NCI-H187 treated with DMSO at 0.1 percent for 48 hours (cell line): ENCODE measurements at regions not wholly inside any gene's neighbourhood (a gene's known extent, or its start where the extent isn't known, plus 50 kb on each side); places are given as distances from the start of the nearest gene placed in this dataset.

Source experiments
- DNase-seq: peaks from one replicate; lab custom pipeline; 2025; lab: John Stamatoyannopoulos, UW

DNA sequence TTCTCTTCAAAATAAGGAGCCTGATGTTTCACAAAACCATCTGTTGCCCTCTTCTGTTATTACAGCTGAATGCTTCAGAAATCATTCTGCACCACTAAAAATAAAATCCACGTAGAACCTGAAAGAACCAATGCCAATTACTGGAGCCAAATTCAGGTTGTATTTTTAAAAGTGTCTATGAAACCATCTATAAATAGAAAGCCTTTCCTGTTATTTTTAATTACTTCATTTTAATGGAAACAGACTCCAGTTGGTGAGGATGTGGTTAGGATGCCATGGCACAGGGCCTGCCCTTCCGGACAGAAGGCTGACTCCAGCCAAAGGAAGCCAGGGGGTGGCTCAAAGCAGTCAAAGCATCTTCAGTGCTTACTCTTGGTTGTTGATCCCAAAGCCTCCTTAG, 119.8 kb downstream of the TENT4A start:
- no peak for DNase-seq

DNA sequence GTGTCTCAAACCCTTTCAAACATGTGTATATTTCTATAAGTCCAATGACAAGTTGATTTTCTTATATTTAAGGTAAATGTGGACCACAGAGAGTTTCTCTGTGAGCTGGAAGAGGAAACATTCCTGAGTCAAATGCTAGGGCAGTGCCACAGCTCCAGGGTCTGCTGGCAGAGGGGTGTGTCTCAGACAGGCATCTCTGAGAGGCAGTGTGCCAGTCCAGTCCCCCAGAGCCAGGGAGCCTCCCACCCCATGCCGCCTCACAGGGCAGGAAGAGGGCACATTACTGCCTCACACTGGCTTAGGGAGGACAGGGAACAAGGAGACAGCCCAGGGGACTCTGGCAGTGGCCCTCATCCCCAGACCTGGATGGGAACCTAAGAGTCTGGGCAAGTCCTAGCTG, 120.2 kb downstream of the TENT4A start:
- DNase-seq = no peak

- no peak for DNase-seq
Measured at GRCh38 chr5:6837095-6837494, 123.9 kb downstream of the TENT4A start.

GRCh38 chr5:6837519-6838110, 124.4 kb downstream of the TENT4A start:
- no peak for DNase-seq

GRCh38 chr5:6838736-6839135, 125.5 kb downstream of the TENT4A start:
- no peak for DNase-seq

- no peak for DNase-seq
Measured at GRCh38 chr5:6840136-6840793, 127.0 kb downstream of the TENT4A start.

GRCh38 chr5:6843335-6843734, 130.1 kb downstream of the TENT4A start:
- no peak for DNase-seq

GRCh38 chr5:6843821-6844220, 130.6 kb downstream of the TENT4A start:
- DNase-seq = no peak

DNA sequence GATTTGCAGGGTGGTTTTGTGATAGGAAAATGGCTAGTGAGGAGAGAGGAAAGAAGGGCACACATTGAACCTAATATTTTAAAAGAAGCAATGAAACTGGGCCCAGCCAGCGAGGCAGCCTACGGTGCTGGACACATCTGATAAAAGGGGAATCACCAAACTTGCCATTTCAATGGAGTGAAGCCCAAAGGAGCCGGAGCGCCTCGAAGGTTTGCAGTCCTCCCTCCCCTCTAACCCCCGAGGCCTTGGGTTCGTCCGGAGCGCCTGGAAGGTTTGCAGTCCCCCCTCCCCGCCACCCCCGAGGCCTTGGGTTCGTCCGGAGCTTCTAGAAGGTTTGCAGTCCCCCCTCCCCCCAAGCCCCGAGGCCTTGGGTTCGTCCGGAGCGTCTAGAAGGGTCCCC, 132.6 kb downstream of the TENT4A start:
- DNase-seq = no peak

DNA sequence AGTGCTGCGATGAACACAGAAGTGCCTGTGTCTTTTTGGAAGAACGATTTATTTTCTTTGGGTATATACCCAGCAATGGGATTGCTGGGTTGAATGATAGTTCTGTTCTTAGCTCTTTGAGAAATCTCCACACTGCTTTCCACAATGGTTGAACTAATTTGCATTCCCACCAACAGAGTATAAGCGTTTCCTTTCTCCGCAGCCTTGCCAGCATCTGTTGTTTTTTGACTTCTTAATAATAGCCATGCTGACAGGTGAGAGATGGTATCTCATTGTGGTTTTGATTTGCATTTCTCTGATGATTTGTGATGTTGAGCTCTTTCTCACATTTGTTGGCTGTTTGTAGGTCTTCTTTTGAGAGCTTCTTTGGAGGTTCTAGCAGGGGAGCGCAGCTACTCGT, 134.6 kb downstream of the TENT4A start:
- DNase-seq = no peak

DNA sequence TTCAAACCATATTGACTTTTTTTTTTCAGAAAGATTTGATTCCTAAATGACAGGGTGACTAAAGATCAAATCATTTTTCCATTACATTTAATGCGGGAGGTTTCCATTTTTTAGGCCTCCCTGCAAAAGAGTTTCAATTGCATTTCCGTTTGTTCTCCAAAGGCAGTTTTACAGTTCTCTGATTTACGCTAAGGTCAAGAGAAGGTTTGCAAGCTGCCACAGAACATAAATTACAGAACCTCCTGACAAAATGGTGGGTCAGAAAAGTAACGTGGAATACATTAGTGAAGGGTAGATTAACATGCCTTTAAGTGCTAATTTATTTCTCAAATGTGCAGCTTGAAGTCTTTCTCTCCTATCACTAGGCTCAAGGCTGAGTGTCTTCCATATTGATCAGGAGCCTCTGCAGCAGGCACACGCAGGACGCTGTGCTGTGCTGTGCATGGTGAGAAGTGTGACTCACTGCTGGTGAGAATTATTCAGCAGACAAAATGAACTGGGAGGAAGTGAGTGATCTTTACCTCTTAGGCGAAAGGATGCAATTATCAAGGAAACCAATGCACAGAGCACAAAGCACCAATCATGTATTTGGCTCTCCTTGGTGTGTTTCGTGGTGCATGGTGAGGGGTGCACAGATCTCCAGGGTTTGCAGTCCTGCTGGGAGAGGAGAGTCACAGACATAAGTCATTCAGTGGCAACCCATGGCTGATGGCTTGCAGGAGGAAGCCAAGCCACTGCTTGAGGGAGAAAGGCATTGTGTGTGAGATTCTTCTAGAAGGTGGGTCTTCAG, 136.3 kb downstream of the TENT4A start:
- DNase-seq = no peak

DNA sequence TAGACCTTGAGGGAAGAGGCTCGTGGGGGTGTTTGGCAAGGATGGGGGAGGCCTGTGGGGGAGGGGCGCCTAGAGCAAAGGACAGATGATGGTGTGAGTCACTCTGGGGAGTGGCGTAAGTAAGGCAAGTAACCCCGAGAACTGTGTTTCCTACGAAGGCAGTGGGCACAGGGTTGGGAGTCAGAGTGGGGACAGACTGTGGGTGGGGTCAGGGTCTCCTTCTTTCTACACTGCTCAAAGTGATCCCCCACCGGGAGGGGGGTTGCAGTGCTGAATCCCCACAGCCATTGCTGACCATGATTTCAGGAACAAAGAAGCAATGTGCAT, 136.8 kb downstream of the TENT4A start:
- DNase-seq = no peak

DNA sequence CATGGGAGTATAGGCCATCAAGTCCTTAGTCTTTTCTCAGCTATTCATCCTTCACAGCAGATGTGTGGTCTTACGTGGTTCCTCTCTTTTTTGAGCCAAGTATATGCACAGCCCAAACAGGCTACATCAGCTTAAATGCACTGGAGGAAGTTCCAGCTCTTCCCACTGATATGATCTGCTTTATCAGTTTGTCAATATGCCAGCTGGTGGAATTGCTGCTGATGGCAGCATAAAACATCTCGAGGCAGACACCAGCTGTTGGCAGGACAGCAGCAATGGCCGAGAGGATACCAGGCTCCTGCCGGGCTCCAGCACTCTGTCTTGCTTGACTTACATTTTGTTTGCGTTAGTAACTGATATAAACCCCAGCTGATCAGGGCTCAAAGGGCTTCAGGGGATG, 143.4 kb downstream of the TENT4A start:
- no peak for DNase-seq

- DNase-seq = no peak
Measured at GRCh38 chr5:6858419-6858818, 145.2 kb downstream of the TENT4A start.

- no peak for DNase-seq
Measured at GRCh38 chr5:6859023-6859422, 145.8 kb downstream of the TENT4A start.

GRCh38 chr5:6859951-6860638, 146.9 kb downstream of the TENT4A start:
- DNase-seq = no peak

GRCh38 chr5:6861036-6861435, 147.8 kb downstream of the TENT4A start:
- DNase-seq = no peak

DNA sequence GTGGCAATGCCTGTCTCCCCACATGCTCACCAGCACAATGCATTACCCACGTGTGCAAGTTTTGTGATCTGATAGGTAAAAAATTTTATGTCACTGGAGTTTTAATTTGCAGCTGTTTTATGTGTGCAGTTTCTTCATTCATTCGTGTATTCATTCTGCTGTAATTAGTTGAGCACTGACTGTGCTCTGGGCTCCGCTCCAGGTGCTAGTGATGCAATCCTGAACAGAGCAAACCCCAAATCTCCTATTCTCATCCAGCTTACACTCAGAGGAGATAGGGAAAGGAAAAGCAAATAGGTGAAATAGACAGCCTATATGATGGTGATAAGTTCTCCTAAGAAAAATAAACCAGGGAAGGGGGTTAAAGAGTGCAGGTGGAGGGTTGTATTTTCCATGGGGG, 148.4 kb downstream of the TENT4A start:
- DNase-seq = no peak

DNA sequence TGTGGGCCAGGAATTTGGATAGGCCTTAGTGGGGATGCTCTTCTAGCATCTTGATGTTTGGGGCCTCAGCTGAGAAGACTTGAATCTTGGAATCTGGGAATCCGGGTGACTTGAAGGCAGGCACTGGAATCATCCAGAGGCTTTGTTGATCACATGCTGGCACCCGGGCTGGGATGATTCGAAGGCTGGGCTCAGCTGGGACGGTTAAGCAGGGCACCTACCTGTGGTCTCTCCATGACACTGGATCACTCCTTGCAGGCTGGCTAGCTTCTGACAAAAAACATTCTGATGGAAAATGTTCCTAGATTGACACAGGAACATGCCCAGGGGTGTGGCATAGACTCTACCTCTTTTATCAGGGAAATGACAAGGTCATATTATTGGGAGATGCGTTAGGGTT, 149.1 kb downstream of the TENT4A start:
- DNase-seq = no peak

GRCh38 chr5:6867712-6868111, 154.5 kb downstream of the TENT4A start:
- DNase-seq = no peak

- DNase-seq = no peak
Measured at GRCh38 chr5:6868171-6868570, 154.9 kb downstream of the TENT4A start.

DNA sequence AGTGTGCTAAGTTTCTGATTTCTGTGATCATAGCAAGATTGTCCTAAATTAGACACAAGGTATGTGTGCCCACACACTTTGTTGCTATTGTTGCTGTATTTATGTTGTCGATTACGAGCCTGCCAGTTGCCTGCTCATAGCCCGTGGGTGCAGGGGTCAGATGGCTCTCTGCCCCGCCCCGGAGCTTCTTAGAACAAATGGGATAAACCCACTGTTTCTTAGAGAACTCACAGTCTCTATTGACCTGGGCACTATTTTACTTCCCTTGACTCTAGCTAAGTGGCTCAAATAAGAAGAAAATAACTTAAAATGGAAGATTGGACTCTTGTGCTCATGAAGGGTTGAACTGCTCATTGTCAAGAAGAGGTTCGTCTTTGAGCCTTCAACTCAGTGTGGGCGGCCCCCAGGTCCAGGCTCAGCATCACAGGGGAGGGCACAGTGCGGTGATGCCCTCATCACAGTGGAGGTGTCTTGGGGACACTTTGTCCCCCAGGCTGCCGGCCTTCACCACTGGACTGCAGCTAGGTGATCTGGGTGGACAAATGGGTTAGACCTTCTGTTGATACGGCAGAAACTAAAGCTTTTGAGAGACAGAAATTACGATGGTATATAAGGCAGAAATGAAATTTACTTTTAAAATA, 155.5 kb downstream of the TENT4A start:
- DNase-seq = no peak
